NCI-H2171 (cell line): ENCODE measurements at regions not wholly inside any gene's neighbourhood (a gene's known extent, or its start where the extent isn't known, plus 50 kb on each side); places are given as distances from the start of the nearest gene placed in this dataset.

Experiments used
- DNase-seq: peaks from one replicate; lab custom pipeline; 2025; lab: John Stamatoyannopoulos, UW

DNA sequence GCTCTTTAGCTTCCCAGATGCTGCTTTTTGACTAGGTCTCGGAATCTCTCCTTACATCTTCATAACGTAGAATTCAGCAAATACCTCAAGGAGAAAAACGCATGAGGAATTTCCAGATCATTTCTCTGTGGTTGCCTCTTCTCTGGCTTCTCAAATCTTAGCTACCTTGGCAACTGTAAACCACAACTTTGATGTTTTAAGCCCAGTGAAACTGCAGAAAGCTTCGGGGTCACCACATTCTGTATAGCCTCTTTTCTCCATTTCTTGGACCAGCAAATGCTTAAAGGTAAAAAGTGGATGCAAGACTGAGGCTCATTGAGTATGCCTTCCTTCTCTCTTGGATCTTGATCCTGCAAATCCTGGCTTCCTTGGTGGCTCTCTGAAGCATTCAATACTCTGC, 125.5 kb upstream of the FBXL4 start:
- no peak for DNase-seq

DNA sequence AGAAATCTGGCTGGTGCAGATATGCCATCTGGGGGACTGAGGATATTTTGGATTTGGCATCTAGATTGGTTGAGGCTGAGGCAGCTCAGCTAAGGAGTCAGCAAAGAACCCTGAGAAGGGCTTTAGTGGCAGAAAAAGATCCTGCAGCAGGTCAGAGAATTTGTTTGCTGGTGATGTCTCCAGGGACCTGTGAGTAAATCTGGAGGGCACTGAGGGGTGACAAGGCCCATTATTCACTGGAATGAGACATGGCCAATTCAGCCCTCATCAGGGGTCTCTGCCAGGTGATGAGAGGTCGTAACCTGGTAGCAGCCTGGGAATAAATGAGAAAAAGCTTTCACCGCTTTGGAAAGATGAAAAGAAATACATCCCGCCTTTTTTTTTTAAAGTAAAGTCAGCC, 118.3 kb upstream of the FBXL4 start:
- DNase-seq, result no peak

DNA sequence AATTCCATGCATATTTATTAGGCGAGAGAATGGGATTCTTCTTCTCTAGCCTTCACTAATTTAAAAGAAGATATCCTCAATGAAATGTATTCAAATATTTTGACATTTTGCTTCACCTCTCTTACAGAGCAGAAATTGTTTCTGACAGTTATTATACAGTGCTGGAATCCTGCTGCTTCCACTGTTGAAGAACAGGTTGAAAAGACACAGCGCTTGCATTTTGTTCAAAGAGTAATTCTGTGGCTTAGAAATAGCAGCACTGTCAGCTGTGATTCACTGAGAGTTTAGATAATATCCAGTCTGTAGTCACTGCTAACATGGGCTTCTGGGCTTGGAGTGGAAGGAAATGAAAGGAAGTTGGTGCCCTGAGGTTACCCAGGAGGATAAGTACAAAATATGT, 117.1 kb upstream of the FBXL4 start:
- no peak for DNase-seq

DNA sequence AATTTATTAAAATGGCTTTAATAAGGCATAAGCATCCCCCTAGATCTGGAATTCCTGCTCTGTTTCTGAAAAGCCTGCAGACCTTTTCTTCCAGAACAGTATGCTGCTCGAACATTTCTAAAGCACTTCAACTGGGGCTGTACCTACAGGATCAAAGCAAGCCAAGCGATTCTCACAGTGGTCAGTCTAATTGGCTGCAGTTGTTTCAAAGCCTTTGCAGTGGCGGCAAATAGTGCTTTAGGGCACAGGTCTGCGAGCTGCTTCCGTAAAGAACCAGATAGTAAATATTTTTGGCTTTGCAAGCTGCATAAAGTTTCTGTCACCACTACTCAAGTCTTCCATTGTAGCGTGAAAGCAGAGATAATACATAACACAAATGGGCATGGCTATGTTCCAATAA, 88.9 kb upstream of the FBXL4 start:
- DNase-seq, result no peak

DNA sequence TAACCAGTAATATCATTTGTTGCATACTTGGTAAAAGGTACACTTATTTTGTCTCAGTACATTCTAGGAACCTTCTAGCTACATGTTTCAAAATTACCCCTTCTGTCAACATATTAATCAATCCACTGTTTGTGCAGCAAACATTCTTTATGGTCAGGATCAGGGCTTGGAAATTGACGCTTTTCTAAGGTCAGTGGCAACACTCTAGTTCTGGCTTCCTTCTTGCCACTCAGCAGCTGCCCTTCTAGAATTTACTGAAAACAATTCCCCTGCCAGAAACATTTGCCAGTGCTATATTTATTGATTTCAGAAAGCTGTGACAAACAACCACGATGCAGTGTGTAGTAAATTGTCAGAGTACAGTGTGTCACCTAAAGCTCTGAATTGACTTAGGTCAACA, 84.7 kb upstream of the FBXL4 start:
- DNase-seq, result no peak

DNA sequence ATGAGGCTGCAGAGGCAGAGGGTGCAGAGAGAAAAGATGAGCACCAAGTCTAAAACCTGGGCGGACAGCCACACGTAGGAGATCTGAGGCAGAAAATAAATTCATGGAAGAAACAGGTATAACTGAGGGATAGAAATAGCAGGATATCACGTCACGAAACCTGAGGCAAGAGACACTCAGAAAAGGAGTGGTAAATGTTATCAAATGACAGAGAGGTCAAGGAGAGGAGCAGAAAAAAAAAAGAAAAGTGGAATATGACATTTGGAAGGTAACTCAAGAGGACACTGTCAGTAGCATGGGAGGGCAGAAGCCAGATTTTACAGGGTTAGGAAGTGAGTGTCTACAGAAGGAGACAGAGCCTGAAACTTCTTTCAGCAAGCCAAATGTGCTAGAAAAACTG, 84.2 kb upstream of the FBXL4 start:
- DNase-seq, result no peak

DNA sequence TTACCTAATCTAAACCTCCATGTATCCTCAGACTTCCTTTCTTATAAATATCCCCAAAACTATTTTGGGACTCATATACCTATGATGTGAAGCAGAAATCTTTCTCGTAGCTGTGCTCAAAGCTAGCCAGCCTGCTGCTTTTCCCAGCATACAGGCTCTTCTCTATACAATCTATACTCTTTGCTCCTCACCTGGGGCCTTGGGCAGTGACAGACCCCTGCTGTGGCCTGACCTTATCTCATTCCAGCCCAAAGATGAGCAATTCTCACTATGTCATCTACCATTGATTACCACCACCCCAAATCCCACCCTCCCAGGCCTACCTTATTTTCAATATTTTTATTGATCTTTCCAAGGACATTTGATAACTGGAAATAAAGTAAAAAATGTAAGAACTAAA, 83.2 kb upstream of the FBXL4 start:
- no peak for DNase-seq

DNA sequence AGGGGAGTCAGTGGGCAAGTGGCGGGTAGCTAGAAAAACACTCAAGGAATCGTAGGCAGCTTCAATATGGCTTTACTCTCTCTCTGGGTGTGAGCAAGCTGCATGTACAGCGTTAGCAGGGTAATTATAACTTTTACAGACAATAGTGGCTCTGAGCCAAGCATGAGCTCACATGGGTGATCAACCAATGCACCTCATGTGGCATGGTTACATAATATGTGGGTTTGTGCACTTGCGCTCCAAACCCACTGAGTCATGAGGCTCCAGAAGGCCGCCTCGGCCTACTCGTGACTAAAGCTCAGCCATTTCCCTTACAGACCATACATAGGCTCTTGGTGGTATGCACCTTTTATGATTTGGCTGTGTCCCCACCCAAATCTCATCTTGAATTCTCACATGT, 78.4 kb upstream of the FBXL4 start:
- no peak for DNase-seq

DNA sequence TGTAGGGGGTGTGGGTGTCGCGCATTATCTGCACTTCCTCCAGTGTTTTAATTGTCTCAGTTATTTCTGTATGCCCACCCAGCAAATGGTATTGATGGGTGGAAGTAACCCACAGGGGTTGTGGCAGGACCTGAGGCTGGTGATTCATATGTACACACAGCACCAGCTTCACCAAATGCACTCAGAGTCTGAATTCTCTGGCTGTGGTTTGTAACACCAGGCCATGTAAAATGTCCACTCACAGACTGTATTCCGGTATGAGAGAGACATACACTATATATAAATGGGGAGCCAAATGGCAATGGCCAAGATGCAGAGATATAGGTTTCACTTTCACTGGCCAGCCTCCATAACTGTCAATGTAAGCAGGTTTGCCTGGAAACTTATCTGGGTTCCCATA, 76.3 kb upstream of the FBXL4 start:
- DNase-seq, result no peak

DNA sequence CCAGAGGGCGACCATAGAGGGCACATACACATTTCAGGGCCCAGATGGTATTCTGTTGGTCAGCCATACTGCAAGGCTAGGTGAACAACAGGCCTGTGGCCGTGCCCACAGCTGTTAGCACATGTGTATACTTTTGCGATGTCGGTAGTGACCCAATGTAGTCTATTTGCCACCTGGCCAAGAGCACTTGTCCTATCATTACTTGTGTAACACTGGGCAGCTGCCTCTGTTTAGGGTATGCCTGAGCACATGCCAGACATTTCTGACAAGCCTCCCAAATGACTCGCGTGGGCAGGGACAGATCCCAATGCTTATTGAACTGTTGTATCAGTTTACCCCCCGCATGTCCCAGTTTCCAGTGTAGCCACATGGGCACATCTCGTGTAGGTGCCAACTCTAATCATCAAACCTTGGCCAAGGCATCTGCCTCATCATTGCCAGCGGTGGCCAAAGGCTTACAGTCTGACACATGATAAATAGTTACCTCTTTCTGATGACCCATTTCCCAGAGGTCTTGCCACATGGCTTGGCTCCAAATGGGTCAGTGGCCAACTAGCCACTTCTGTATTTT, 74.4 kb upstream of the FBXL4 start:
- DNase-seq, result no peak

DNA sequence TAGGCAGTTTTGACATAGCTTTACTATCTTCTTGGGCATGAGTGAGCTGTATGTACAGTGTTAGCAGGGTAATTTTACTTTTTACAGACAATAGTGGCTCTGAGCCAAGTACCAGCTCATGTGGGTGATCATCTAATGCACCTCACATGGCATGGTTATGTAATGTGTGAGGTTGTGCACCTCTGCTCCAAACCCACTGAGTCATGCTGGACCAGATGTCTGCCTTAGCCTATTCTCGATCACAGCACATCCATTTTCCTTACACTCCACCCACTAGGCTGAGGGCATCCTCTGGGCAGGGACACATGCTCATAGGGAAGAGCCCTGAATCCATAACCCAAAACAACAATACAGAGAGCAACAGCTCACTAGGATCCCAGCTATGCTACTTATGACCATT, 71.6 kb upstream of the FBXL4 start:
- DNase-seq, result no peak

DNA sequence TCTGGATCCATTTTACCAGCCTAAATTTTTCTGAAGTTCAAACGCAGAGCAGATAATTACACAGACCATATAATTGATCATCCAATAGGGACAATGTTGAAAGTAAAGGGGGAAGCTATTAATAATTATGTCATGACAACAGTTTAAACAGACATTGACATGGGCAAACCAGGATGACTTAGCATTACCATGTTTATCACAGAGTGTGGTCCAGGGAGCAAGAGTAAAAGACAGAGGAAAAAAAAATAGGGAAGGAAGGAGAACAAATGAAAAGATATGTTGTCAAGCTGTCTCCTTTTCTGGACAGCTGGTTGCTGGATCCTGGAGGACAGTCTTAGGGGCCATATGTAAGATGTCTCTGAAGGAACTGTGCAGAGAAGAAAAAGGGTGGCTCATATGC, 69.4 kb upstream of the FBXL4 start:
- no peak for DNase-seq

DNA sequence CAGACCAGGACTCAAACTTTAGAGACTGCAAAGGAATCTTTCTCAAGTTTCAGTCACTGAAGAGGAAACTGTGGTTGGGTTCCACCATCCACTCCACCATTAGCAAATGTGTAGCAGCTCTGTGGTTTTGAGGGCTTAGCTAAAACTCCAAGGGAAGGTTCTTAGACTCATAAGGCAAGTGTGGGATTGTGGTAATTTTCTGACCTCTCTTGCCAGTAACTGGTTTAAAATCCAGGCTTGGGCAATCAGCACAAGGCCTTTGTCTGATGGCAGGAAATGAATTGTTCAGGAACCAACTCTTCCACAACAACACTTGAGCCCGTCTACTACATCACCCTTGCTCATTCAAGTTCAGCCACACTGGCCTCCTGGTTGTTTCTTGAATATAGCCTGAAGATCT, 68.6 kb upstream of the FBXL4 start:
- no peak for DNase-seq

DNA sequence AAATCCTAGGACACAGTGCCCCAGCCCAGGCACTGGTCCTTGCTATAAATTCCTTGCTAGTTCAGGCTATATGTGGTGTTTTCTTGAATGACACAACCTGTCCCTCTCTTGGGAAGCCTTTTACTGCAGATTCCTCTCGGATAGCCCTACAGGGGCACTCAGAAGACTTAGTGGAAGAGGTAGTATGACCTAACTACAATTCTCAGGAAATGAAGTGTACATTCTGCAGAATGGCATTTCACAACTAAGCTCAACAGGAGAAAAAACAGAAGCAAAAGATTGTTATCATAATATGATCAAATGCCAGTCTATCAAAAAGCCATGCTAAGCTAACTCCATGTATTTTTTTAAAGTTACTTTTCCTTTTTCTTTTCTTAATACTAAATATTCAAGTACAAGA, 66.3 kb upstream of the FBXL4 start:
- DNase-seq, result no peak

DNA sequence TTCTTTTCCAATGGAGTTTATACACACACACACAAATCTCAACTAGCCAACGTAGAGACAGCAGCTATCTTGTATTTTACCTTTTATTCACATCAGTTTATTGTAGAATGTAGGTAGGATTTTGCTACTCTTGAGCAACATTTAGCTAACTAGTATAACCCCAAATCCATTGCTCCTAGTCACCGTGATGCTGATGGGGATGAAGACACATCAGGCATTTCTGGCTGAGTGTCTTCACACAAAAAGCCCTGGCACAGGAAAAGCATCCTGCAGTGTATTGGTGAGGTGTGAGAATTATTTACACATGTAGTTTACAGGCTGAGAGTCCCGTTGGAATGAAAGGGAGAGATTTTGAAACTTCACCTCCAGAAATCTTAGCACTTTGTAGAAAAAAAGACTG, 65.9 kb upstream of the FBXL4 start:
- DNase-seq, result no peak

DNA sequence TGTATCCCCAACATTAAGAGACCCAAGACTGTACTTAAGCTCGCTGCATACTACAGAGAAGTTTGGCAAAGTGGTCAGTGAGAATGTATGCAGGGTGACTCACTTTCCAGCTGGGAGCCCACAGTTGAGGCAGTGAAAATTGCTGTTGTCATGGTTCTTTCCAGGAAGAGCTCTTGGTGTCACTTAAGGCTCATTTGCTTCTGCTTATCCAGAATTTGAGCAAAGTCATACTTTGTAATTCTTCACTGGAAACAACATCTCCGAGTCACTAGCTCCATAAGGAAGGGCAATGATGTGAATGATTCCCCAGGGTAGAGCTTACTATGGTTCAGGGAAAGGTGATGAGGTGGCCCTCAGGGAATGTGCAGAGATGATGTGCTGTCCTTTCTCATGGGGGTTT, 65.4 kb upstream of the FBXL4 start:
- DNase-seq, result no peak

DNA sequence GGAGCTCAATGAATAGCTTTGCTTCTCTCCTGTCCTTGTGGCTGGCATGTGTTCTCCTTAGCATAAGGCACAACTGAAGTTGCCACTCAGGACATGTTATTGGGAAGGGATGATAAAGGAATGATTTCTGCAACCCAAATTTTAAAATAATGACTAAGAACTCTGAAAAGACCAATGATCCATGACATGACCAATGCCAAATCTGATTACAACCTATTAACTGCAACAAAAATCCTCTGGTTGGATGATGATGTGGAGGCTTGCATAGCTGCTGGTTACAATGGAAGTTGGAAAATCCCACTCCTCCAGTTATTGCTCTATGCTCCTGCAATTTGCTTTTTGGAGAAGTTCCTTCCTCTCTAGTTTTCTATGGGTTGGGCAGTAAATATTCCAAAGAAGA, 63.4 kb upstream of the FBXL4 start:
- DNase-seq, result no peak

DNA sequence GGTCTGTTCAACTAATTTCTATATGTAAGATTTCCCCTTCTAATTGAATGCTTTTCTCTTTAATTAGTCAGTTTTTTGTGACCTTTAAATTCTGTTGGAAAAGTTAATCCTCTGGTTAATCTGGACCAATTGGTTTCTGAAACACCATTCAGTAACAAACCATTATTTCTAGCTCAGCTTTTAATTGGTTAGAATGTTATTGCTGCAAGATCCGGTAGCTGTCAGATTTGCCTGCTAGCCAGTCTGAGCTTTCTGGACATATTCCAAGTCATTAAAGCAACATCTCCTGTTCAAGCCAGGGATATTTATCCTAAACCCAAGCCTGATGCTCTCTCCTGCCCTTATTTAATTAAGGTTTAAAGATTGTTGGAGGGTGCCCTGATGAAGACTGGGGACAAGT, 55.1 kb upstream of the FBXL4 start:
- no peak for DNase-seq

DNA sequence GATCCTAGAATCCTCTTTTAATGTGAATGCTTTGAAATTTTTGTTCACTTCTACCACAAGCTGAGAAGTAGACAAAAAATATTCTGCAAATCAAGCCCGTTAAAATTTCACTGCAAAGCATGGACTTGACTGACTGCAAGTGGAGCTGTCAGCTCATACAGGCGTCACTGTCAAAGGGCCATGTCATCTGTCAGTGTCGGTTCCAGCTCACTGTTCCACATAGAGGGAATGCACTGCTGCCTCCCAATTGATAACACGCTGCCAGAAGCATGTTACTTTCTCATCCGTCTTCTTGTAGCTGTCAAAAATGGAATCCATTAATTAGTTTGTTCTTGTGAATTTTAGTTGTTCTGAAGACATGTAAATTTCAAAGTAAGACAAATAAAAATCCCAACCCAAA, 50.4 kb upstream of the FBXL4 start:
- no peak for DNase-seq
